H1 (cell line): ENCODE measurements at regions not wholly inside any gene's neighbourhood (a gene's known extent, or its start where the extent isn't known, plus 50 kb on each side); places are given as distances from the start of the nearest gene placed in this dataset.

Source experiments
- CTCF ChIA-PET: fragments of 300-600 bp; sonication (Branson Sonifier 250); formaldehyde crosslinking; loops from one replicate; lab custom pipeline; 2021; ENCODE audit not compliant: partially characterized antibody; lab: Charles Lee
- POLR2A ChIA-PET: fragments of 300-600 bp; sonication (Branson Sonifier 250); formaldehyde crosslinking; loops from one replicate; lab custom pipeline; 2021; ENCODE audit warnings: inconsistent platforms; ENCODE audit not compliant: partially characterized antibody; lab: Charles Lee
- DNase-seq, 2 experiments: peaks; one replicate each; pipeline versions ENCODE4 v3.0.0 to v3.0.0-alpha.2; 2010 to 2022; ENCODE audit warnings: low spot score in 2 of 2, low read depth in 1 of 2, mixed read lengths in 1 of 2
- FAIRE-seq: peaks from 2 replicates; lab custom pipeline; 2011; peaks lifted over from hg19 to GRCh38; lab: Jason Lieb, UNC
- H2AFZ ChIP-seq: 2 replicates; pipeline ENCODE4 v1.8.1; 2012; ENCODE audit warnings: low read length, inconsistent platforms
- H2AK5ac ChIP-seq: 2 replicates; pipeline ENCODE4 v1.6.1; 2013; ENCODE audit warnings: low read depth, low read length
- H2BK120ac ChIP-seq: replicated peaks from 2 replicates; pipeline ENCODE3; 2013; ENCODE audit warnings: low read depth, low read length, inconsistent platforms
- H2BK12ac ChIP-seq: 2 replicates; pipeline ENCODE4 v1.6.1; 2013; ENCODE audit warnings: low read depth, low read length
- H2BK15ac ChIP-seq: 2 replicates; pipeline ENCODE4 v1.6.1; 2013; ENCODE audit warnings: low read length
- H2BK20ac ChIP-seq: 2 replicates; pipeline ENCODE4 v1.6.1; 2013; ENCODE audit warnings: low read length
- H2BK5ac ChIP-seq: 2 replicates; pipeline ENCODE4 v1.6.1; 2013; ENCODE audit warnings: low read depth, low read length
- H3K14ac ChIP-seq: 2 replicates; pipeline ENCODE4 v1.6.1; 2013; ENCODE audit warnings: inconsistent platforms; ENCODE audit not compliant: insufficient read length
- H3K18ac ChIP-seq: 2 replicates; pipeline ENCODE4 v1.6.1; 2013; ENCODE audit warnings: low read length; ENCODE audit errors: extremely low read depth
- H3K23ac ChIP-seq: 2 replicates; pipeline ENCODE4 v1.6.1; 2013; ENCODE audit warnings: inconsistent platforms; ENCODE audit not compliant: insufficient read length
- H3K23me2 ChIP-seq: 2 replicates; pipeline ENCODE4 v1.6.1; 2013; ENCODE audit warnings: low read depth, low read length
- H3K27ac ChIP-seq: 2 replicates; pipeline ENCODE4 v1.6.1; 2011; ENCODE audit warnings: low read depth, low read length, inconsistent platforms
- H3K27me3 ChIP-seq, 4 experiments: replicated peaks in 1 of 4; 1 replicate in 1 of 4; 2 replicates in 3 of 4; pipeline versions ENCODE4 v1.6.1 to v1.8.1; 2011 to 2013; ENCODE audit warnings: low read length in 3 of 4, mild to moderate bottlenecking in 3 of 4, inconsistent platforms in 2 of 4, mixed read lengths in 2 of 4, moderate library complexity in 1 of 4; ENCODE audit not compliant: control insufficient read depth in 3 of 4, insufficient read depth in 3 of 4; ENCODE audit errors: extremely low read depth in 1 of 4
- H3K36me3 ChIP-seq, 4 experiments: 2 replicates each; pipeline versions ENCODE4 v1.6.1 to v1.8.1; 2011 to 2013; ENCODE audit warnings: mild to moderate bottlenecking in 4 of 4, low read length in 3 of 4, moderate library complexity in 2 of 4, control low read depth in 1 of 4, inconsistent platforms in 1 of 4; ENCODE audit not compliant: insufficient read depth in 4 of 4, control insufficient read depth in 2 of 4
- H3K4ac ChIP-seq: replicated peaks from 2 replicates; pipeline ENCODE3; 2013; ENCODE audit warnings: low read length, low read depth, mixed read lengths, inconsistent platforms; ENCODE audit not compliant: insufficient read length
- H3K4me1 ChIP-seq, 4 experiments: replicated peaks in 1 of 4; 1 replicate in 1 of 4; 2 replicates in 3 of 4; pipeline versions ENCODE4 v1.6.1 to v1.8.1; 2011 to 2013; ENCODE audit warnings: low read length in 3 of 4, inconsistent platforms in 2 of 4, mixed read lengths in 1 of 4; ENCODE audit not compliant: insufficient read depth in 4 of 4, control insufficient read depth in 3 of 4
- H3K4me2 ChIP-seq, 2 experiments: 2 replicates each; pipeline versions ENCODE4 v1.6.1 to v1.8.1; 2011 to 2013; ENCODE audit warnings: low read depth in 2 of 2, low read length in 2 of 2, control low read depth in 1 of 2, inconsistent platforms in 1 of 2, mild to moderate bottlenecking in 1 of 2; ENCODE audit not compliant: insufficient read depth in 1 of 2
- H3K4me3 ChIP-seq, 4 experiments: fragments of 200-600, 300-600 bp in 1 of 4; sonication (generic), shearing (Covaris generic), sonication (Bioruptor Twin) in 1 of 4; 2 replicates each; pipeline versions ENCODE4 v1.5.1 to v1.8.1; 2011 to 2016; ENCODE audit warnings: low read length in 4 of 4, low read depth in 3 of 4, control low read depth in 2 of 4, inconsistent platforms in 2 of 4, mild to moderate bottlenecking in 2 of 4, mixed read lengths in 1 of 4, moderate library complexity in 1 of 4; ENCODE audit not compliant: insufficient read depth in 2 of 4; ENCODE audit errors: extremely low read depth in 1 of 4
- H3K56ac ChIP-seq: replicated peaks from 2 replicates; pipeline ENCODE3; 2013; ENCODE audit warnings: low read depth, mild to moderate bottlenecking, mixed read lengths, low read length, inconsistent platforms; ENCODE audit not compliant: insufficient read length
- H3K79me1 ChIP-seq: 2 replicates; pipeline ENCODE4 v1.6.1; 2013; ENCODE audit warnings: low read depth, low read length, control low read depth
- H3K79me2 ChIP-seq, 2 experiments: 2 replicates each; pipeline versions ENCODE4 v1.6.1 to v1.8.1; 2012 to 2013; ENCODE audit warnings: low read length in 2 of 2, mild to moderate bottlenecking in 2 of 2, inconsistent platforms in 1 of 2; ENCODE audit not compliant: insufficient read depth in 2 of 2, control insufficient read depth in 1 of 2
- H3K9ac ChIP-seq, 4 experiments: replicated peaks in 1 of 4; 1 replicate in 1 of 4; 2 replicates in 3 of 4; pipeline versions ENCODE4 v1.6.1 to v1.8.1; 2011 to 2013; ENCODE audit warnings: low read depth in 3 of 4, low read length in 3 of 4, control low read depth in 2 of 4, mild to moderate bottlenecking in 2 of 4, moderate library complexity in 2 of 4, inconsistent platforms in 1 of 4; ENCODE audit errors: extremely low read depth in 1 of 4
- H3K9me3 ChIP-seq, 2 experiments: 2 replicates each; pipeline versions ENCODE4 v1.6.1 to v1.8.1; 2012 to 2013; ENCODE audit warnings: mild to moderate bottlenecking in 2 of 2, moderate library complexity in 2 of 2, control low read depth in 1 of 2, inconsistent platforms in 1 of 2, low read depth in 1 of 2, low read length in 1 of 2, mixed read lengths in 1 of 2; ENCODE audit not compliant: insufficient read depth in 2 of 2
- H4K20me1 ChIP-seq, 2 experiments: replicated peaks in 1 of 2; 2 replicates each; pipeline versions ENCODE3 to v1.8.1; 2011 to 2013; ENCODE audit warnings: inconsistent platforms in 2 of 2, low read length in 2 of 2, mild to moderate bottlenecking in 1 of 2; ENCODE audit not compliant: insufficient read depth in 2 of 2, control insufficient read depth in 1 of 2
- H4K5ac ChIP-seq: 2 replicates; pipeline ENCODE4 v1.6.1; 2013; ENCODE audit warnings: low read length, low read depth, mixed read lengths, inconsistent platforms; ENCODE audit not compliant: insufficient read length
- H4K8ac ChIP-seq: 2 replicates; pipeline ENCODE4 v1.8.0; 2013; ENCODE audit warnings: mild to moderate bottlenecking, moderate library complexity, low read length, inconsistent platforms; ENCODE audit not compliant: insufficient read depth; ENCODE audit errors: extremely low read depth
- H4K91ac ChIP-seq: replicated peaks from 2 replicates; pipeline ENCODE3; 2013; ENCODE audit warnings: low read length, mixed read lengths, inconsistent platforms; ENCODE audit not compliant: insufficient read length
- EZH2 ChIP-seq: fragments of 200-600 bp; sonication (generic); IDR thresholded peaks from 2 replicates; pipeline ENCODE4 v1.7.1; 2012; ENCODE audit warnings: low read depth, mild to moderate bottlenecking, moderate library complexity, low read length, inconsistent platforms; ENCODE audit not compliant: severe bottlenecking

DNA sequence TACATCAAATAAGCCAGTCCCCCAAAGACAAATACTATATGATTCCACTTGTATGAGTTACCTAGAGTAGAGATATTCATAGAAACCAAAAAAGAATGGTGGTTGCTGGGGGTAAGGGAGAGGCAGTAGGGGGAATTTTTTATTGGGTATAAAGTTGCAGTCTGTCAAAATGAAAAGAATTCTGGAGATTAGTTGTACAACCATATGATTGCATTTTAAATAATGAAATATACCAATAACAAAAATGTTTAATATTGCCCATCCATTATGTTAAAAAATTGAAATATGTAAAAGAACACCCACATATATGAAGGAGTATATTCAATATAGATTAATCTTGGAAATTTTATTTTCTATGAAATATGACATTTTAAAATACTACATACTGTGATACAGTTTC is 1383.5 kb downstream of the FSCB start:
- Histone ChIP-seq H2AFZ (no peak overlapping the region), H4K20me1 (no peaks in the 10 kb centered on the region), H3K14ac (no peak overlapping the region), H3K4ac (no peak overlapping the region), H3K23me2 (no peaks in the 10 kb centered on the region), H2AK5ac (no peak overlapping the region), H2BK20ac (no peak overlapping the region), H4K8ac (no peak overlapping the region), H3K23ac (no peak overlapping the region), H3K4me3 (no peak overlapping the region), H3K4me2 (no peak overlapping the region), H3K27me3 (no peaks in the 10 kb centered on the region), H3K27ac (no peak overlapping the region), H4K5ac (no peak overlapping the region), H3K4me1 (no peaks in the 10 kb centered on the region), H3K9me3 (peaks cover 16 to 24% of the 10 kb centered on the region in 2 experiments), H2BK5ac (no peak overlapping the region), H3K79me1 (no peaks in the 10 kb centered on the region), H3K18ac (no peak overlapping the region), H3K9ac (no peak overlapping the region), H3K36me3 (peaks cover 0 to 2% (median 0%) of the 10 kb centered on the region in 4 experiments; a peak in 1 of 8 replicates), H3K56ac (no peak overlapping the region), H2BK12ac (no peak overlapping the region), H3K79me2 (no peaks in the 10 kb centered on the region), H4K91ac (no peak overlapping the region), H2BK120ac (no peak overlapping the region), H2BK15ac (no peak overlapping the region)
- CTCF ChIA-PET, result no interaction called here
- no peak for FAIRE-seq
- no peak for DNase-seq
- POLR2A ChIA-PET, result no interaction called here
- no peak for TF ChIP-seq EZH2
